ENCODE measurements at regions not wholly inside any gene's neighbourhood (a gene's known extent, or its start where the extent isn't known, plus 50 kb on each side); places are given as distances from the start of the nearest gene placed in this dataset.
A peak's percentile ranks its signal among the peaks of the same experiment; 100 is the strongest.

GRCh38 chr1:17990401-17990800 lies 117.2 kb upstream of the IGSF21 start:
- DNase-seq (ENCODE audit: low read depth) = no peak
- H3K4me3 ChIP-seq (ENCODE audit: control insufficient read depth, low read depth, low read length) = no peak overlapping the region
- TF ChIP-seq, protein P1, sequence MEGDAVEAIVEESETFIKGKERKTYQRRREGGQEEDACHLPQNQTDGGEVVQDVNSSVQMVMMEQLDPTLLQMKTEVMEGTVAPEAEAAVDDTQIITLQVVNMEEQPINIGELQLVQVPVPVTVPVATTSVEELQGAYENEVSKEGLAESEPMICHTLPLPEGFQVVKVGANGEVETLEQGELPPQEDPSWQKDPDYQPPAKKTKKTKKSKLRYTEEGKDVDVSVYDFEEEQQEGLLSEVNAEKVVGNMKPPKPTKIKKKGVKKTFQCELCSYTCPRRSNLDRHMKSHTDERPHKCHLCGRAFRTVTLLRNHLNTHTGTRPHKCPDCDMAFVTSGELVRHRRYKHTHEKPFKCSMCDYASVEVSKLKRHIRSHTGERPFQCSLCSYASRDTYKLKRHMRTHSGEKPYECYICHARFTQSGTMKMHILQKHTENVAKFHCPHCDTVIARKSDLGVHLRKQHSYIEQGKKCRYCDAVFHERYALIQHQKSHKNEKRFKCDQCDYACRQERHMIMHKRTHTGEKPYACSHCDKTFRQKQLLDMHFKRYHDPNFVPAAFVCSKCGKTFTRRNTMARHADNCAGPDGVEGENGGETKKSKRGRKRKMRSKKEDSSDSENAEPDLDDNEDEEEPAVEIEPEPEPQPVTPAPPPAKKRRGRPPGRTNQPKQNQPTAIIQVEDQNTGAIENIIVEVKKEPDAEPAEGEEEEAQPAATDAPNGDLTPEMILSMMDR (conservative IDR thresholded peaks at IDR 0.05; ENCODE audit: control insufficient read depth, insufficient read depth, low read depth, low read length) = no peak

DNA sequence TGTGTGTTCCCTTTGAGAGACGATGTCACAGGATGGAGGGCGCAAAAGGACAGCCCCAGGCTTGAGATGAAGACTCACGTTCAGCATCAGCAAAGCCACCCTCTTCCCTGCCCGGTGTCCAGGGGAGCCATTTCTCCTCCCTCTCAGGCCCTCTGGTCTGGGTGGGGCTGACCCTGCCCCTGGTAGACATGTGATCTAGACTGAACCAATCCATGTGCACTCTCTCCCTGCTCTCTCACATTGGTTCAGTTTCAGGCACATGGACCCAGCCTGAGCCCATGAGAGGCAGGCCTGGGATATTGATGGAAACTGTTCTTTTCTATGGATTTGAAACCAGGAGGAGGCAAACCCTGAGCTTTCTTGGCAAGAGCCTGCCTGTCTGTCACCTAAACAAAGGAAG lies 115.6 kb upstream of the IGSF21 start:
- no peak overlapping the region for H3K4me3 ChIP-seq (ENCODE audit: control insufficient read depth, low read depth, low read length)
- DNase-seq (ENCODE audit: low read depth) = no peak
- TF ChIP-seq, protein P1 (conservative IDR thresholded peaks at IDR 0.05; ENCODE audit: control insufficient read depth, insufficient read depth, low read depth, low read length) = no peak

- no peak overlapping the region for H3K4me3 ChIP-seq (ENCODE audit: control insufficient read depth, low read depth, low read length)
- TF ChIP-seq, protein P1 (conservative IDR thresholded peaks at IDR 0.05; ENCODE audit: control insufficient read depth, insufficient read depth, low read depth, low read length) = no peak
- DNase-seq (ENCODE audit: low read depth) = no peak
Observed at GRCh38 chr1:17992800-17993199, 114.8 kb upstream of the IGSF21 start.

- DNase-seq (ENCODE audit: low read depth) = no peak
Observed at GRCh38 chr1:17994046-17994445, 113.6 kb upstream of the IGSF21 start.

GRCh38 chr1:17995480-17995879 lies 112.1 kb upstream of the IGSF21 start:
- no peak overlapping the region for H3K4me3 ChIP-seq (ENCODE audit: control insufficient read depth, low read depth, low read length)
- no peak for DNase-seq (ENCODE audit: low read depth)
- TF ChIP-seq, protein P1 (conservative IDR thresholded peaks at IDR 0.05; ENCODE audit: control insufficient read depth, insufficient read depth, low read depth, low read length) = no peak

More at GRCh38 chr1:17994046-17994445, 113.6 kb upstream of the IGSF21 start:
- TF ChIP-seq, protein P1 (conservative IDR thresholded peaks at IDR 0.05; ENCODE audit: control insufficient read depth, insufficient read depth, low read depth, low read length) = no peak
- no peak overlapping the region for H3K4me3 ChIP-seq (ENCODE audit: control insufficient read depth, low read depth, low read length)

DNA sequence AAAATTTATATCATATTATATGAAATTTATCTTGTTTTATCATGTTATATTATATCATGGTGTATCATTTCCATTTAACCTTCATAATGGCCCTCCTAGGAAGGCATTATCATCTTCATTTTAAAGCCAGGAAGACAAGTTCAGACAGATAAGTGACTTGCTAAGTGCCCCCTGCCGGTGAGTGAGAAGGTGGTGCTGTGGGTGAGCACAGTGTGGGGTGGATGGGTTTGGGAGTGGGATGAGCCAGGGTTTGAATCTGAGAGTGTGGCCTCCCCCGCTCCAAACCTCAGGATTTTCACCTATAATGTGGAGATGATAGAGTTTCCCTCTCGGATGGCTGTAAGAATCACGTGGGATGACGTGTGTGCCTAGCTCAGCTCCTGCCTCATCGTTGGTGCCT lies 108.7 kb upstream of the IGSF21 start:
- TF ChIP-seq, protein P1 (conservative IDR thresholded peaks at IDR 0.05; ENCODE audit: control insufficient read depth, insufficient read depth, low read depth, low read length) = peak; percentile 25
- no peak for DNase-seq (ENCODE audit: low read depth)
- H3K4me3 ChIP-seq (ENCODE audit: control insufficient read depth, low read depth, low read length) = no peak overlapping the region

DNA sequence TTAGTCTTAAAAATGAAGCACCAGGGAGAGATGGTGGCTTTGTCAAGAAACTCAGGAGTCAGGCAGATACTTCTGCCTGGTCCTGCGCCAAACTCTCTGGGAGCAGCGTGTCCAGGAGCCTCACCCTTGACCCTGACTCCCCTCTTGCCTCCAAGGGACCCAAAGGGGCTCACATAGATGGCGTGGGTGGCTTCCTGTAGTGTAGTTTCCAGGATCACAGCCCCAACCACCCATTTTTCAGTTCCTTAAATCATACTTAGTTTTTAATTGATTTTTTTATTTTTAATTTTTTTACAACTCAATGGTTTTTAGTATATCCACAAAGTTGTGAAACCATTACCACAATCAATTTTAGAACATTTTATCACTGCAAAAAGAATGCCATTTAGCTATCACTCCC lies 107.7 kb upstream of the IGSF21 start:
- H3K4me3 ChIP-seq (ENCODE audit: control insufficient read depth, low read depth, low read length) = no peak overlapping the region
- TF ChIP-seq, protein P1 (conservative IDR thresholded peaks at IDR 0.05; ENCODE audit: control insufficient read depth, insufficient read depth, low read depth, low read length) = no peak
- DNase-seq (ENCODE audit: low read depth) = no peak

Measured in fibroblast of mammary gland (primary cell).